ENCODE measurements at regions not wholly inside any gene's neighbourhood (a gene's known extent, or its start where the extent isn't known, plus 50 kb on each side); places are given as distances from the start of the nearest gene placed in this dataset.
"Not testable (repeated sequence)": the region's sequence is repeated elsewhere in the genome, so short reads cannot be mapped to it uniquely, and the experiment has no call there.

DNA sequence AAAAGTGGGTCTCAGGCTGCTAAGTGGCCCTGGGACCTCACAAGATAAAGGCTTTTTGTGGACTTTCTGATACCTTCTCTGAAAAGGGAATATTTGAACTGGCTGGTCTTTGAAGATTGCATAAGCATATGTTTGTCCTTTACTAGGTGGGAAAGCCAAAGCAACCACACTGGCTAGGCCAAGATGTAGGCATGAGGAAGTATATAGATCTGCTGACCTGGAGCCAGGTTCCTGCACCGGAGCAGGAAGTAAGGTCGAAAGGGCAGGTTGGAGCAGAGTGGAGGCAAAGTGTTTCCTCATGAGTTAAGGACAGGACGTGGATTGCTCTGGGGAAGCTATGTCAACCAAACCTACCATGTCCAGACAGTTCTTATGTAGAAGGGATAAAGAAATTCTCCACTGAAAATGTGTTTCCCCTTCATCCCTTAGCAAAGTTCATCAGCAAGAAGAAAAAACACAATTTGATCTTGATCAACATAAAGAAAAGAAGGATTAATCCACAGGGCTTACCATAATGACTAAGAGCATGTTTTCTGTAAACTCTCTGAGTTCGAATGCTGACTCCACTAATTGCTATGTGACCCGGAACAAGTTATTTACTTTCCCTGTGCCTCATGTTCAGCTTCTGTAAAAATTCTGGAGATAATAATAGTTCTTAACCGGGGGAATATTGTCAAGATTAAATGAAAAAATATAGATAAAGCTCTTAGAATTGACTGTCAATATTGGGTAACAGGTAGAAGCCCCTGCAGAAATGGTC, 156.1 kb upstream of the SRD5A2 start:
- no peak for DNase-seq

- DNase-seq: no peak
Observed at GRCh38 chr2:31735716-31736115, 155.0 kb upstream of the SRD5A2 start.

DNA sequence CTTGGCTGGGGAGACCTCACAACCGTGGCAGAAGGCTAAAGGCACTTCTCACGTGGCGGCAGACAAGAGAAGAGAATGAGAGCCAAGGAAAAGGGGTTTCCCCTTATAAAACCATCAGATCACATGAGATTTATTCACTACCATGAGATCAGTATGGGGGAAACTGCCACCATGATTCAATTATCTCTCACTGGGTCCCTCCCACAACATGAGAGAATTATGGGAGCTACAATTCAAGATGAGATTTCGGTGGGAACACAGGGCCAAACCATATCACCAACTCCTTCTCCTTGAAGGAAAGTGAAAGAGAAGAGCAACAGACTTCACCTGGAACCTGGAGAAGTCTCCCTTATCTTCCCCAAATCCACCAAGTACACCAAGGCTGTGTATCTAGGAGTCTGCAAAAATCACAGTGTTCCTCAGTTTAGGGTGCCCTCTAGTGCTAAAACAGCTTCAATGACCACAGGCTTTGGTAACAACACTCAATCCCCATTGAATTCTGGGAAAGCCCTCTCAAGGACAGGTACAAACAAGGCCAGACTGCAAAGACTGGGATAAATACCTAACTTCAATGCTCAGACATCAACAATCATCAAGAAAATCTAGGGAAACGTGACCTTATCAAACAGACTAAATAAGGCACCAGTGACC, 148.8 kb upstream of the SRD5A2 start:
- no peak for DNase-seq

GRCh38 chr2:31729065-31729439, 148.3 kb upstream of the SRD5A2 start:
- no peak for DNase-seq

- no peak for DNase-seq
Observed at GRCh38 chr2:31728406-31729064, 147.8 kb upstream of the SRD5A2 start.

DNA sequence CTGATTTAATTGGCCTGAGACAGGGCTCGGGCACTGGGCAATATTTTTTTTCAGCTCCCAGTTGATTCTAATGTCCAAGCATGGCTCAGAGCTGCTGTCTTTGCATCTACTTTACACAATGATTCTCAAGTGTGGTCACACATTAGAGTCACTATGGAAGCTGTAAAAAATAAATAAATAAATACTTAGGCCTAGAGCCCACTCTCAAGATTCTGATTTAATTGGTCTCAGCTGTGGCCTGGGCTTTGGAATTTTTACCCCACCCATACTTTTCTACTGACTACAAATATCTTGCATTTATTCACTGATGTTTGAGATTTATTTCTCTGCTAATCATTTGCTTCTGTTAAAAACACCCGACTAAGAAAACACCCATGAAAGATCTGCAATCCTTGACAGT, 145.7 kb upstream of the SRD5A2 start:
- DNase-seq: no peak

DNA sequence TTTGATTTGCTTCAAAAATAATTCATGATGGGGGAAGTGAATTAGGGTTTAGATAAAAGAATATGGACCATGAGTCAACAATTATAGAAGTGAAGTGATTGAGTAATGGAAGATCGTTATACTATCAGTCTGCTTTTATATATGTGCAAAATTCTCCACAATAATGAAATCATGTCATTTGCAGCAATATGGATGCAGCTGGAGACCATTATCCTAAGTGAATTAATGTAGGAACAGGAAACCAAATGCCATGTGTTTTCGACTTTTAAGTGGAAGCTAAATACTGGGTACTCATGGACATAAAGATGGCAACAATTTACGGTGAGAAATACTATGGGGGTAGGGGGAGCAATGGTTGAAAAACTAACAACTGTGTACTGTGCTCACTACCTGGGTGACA, 144.7 kb upstream of the SRD5A2 start:
- no peak for DNase-seq

DNA sequence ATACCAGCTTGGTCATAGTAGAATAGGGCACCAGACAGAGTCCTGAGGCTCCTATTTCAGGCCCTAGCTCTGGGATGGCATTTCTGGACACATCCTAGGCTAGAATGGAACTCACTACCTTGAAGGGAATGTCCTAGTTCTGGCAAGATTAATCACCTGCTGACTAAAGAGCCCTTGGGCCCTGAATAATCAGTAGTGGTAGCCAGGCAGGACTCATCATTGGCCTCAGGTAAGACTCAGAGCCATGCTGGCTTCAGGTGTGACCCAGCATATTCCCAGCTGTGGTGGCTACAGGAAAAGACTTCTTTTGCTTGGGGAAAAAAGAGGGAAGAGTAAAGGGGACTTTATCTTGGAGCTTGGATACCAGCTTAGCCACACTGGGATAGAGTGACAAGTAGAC, 131.0 kb upstream of the SRD5A2 start:
- no peak for DNase-seq

DNA sequence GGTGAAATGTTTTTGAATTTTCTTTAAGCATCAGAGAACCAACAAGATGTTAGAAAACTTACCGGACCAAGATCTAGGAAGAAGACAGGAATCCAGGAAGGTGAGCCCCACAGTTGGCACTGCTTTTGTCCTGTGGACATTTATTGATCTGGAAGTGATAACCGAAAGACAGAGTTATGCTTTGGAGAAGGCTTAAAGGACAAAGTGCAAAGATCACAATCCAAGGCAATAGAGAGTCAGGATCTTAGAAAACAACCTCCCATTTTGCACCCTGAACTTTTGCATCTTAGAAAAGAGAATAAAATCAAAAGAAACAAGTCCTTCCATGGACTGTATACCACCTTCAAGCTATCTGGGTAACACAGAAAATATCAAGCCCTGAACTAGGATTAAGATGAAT, 129.4 kb upstream of the SRD5A2 start:
- no peak for DNase-seq

GRCh38 chr2:31707992-31708391, 127.3 kb upstream of the SRD5A2 start:
- DNase-seq: no peak

DNA sequence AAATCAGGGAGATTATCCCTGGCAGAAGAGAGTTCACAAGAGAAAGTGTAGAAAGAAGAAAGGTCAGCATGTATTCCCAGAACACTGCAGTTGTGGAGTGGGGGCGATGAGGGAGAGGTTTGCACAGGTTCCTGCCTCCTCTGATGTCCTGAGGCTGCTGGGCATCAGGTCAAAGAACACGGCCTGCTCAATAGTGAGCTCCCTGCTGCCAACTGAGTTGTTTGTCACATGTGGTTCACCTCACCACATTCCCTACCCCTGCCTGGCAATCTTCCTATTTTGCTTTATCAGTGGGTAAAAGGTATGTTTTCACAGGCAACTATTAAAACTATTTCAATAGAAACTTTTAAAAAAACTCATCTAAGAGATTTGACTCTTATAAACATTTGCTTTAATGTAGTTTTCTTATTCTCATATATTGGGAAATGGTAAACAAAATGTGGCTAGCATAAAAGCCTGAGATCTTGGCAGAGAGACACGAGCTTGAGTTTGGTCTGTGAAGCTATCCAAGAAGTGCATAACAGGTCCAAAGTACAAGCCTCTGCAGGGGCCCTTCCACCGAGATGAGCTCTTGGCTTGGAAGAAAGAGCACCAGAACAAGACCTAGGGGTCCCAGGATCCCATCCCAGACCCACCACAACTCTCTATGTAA, 123.9 kb upstream of the SRD5A2 start:
- DNase-seq: no peak

- no peak for DNase-seq
Observed at GRCh38 chr2:31703253-31703652, 122.5 kb upstream of the SRD5A2 start.

GRCh38 chr2:31698722-31699121, 118.0 kb upstream of the SRD5A2 start:
- no peak for DNase-seq

- no peak for DNase-seq
Observed at GRCh38 chr2:31696068-31696467, 115.3 kb upstream of the SRD5A2 start.

GRCh38 chr2:31694444-31694843, 113.7 kb upstream of the SRD5A2 start:
- DNase-seq: no peak

DNA sequence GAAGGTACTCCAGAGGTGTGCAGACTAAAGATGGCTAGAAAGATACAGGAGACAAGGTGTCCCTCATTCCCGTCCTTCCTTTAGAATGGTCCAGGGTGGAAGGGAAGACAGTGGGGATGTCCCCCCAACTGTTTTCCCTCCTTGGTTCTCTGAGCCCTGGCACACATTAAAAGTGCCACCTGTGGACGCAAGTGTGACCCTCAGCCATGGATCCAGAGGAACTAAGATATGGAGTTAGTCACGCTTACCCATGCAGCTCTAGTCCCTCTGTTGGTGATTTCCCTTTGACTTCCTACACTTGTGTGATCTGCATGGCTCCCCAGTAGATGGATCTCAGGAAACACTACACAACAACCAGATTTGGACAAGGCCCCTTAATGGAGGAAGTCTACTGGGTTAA, 113.1 kb upstream of the SRD5A2 start:
- DNase-seq: no peak

GRCh38 chr2:31688282-31688681, 107.5 kb upstream of the SRD5A2 start:
- no peak for DNase-seq

DNA sequence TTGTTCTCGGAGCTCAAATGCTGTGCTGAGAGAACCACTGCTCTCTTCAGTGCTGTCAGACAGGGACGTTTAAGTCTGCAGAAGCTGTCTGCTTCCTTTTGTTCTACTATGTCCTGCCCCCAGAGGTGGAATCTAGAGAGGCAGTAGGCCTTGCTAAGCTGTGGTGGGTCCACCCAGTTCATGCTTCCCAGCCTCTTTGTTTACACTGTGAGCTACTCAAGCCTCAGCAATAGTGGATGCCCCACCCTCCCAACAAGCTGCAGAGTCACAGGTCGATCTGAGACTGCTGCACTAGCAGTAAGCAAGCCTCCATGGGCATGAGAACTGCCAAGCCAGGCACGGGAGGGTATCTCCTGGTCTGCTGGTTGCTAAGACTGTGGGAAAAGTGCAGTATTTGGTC, 102.8 kb upstream of the SRD5A2 start:
- DNase-seq: not testable (repeated sequence)

DNA sequence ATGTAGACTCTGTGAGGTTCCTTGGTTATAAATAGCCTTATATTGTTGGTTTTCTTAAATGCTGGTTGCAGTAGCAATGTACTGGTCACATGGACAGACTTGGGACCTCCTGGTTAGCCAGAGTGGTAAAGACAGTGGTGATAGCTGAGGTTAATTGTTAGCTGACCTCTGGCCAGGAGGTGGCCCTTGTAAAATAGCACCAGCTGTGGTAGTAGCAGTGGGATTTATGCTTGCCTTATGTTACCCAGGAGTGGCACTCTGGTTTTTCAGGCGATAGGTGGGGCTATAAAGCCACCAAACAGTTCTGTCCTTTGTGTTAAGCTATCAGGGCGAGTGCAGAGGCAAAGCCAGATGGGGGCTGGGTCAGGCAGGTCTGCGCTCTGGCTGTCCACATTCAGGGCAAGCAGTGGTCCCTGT, 94.8 kb upstream of the SRD5A2 start:
- DNase-seq: no peak

DNA sequence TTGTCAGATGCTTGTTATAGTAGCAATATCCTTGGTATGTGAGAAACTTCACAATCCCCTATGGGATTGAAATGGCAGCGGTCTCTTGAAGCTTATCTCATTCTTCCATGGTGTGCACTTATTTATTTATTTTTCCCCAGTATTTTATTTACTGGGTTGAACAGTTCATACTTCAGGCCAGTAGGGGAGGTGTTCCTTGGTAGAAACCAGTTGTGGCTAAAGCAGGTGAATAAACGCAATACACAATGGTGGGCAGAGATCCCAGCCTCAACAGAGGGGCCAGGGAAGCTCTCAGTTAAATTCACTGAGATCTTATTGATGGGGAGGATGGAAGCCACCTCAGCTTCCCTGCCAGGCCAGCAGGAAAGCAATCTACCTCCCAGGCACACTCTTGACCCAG, 93.7 kb upstream of the SRD5A2 start:
- DNase-seq: no peak

GRCh38 chr2:31666878-31667277, 86.1 kb upstream of the SRD5A2 start:
- no peak for DNase-seq

DNA sequence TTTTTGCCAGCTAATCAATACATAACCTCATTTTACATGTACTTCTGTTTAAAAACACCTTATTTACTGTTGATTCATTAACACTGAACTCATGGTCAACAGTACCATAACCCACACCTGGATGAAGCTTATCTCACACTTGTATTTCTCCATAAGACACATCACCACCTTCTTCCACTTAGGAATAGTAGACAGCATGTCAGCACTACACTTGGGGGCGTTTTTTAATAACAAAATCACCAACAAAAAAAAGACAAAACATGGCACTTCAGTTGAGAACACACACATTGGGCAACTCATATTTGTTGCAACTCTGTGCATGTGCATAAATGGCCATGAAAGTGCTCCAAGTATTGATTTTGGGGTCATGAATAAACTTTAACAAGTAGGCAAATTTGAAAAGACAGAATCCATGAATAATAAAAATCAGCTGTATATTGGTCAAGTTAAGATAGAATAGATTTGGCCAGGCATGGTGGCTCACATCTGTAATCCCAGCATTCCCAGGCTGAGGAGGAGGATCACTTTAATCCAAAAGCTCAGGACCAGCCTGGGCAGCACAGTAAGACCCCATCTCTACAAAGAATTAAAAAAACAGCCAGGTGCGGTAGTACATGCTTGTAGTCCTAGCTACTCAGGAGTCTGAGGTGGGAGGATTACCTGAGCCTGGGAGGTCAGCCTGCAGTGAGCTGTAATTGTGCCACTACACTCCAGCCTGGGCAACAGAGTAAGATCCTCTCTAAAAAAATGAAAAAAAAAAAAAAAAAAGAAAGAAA, 84.4 kb upstream of the SRD5A2 start:
- no peak for DNase-seq

- DNase-seq: no peak
Observed at GRCh38 chr2:31660812-31661335, 80.1 kb upstream of the SRD5A2 start.
